TTC549 (cell line): ENCODE measurements at regions not wholly inside any gene's neighbourhood (a gene's known extent, or its start where the extent isn't known, plus 50 kb on each side); places are given as distances from the start of the nearest gene placed in this dataset.

Source experiments
- FAIRE-seq: peaks from 2 replicates; lab custom pipeline; 2012; peaks lifted over from hg19 to GRCh38; lab: Jason Lieb, UNC

DNA sequence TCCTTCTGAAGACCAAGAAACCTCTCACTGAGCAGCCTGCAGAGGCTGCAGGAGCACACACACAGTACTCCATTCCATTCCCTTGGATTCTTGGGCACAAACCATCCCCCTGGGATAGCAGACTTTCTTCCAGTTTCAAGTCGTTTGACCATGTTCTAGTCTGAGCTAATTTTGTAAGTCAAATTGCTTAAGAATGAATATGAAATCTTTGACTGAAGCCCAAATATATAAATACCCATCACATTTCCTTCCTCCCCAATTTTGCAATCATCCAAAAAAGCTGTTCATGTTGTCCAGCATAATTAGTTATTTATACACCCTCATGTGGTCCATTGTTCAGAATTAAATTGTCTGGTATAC lies 231.2 kb upstream of the TPRG1 start:
- no peak for FAIRE-seq

DNA sequence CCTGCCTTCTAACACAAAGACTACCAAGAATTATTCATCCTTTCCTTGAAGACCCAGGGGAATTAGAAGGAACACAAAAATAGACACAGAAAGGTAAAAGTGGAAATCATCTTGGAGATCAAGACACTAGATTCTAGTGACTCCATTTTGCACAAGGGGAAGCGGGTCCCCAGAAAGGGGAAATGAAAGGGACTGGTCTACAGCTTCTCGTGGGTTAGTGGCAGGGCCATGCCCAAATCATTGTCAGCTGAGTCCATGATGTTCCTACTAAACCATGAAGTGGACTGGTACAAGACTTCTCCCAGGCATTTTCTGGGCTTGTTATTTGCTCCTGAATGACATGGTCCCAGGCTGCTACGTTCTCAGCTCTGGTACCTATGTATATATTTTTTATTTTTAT lies 230.7 kb upstream of the TPRG1 start:
- FAIRE-seq = no peak

DNA sequence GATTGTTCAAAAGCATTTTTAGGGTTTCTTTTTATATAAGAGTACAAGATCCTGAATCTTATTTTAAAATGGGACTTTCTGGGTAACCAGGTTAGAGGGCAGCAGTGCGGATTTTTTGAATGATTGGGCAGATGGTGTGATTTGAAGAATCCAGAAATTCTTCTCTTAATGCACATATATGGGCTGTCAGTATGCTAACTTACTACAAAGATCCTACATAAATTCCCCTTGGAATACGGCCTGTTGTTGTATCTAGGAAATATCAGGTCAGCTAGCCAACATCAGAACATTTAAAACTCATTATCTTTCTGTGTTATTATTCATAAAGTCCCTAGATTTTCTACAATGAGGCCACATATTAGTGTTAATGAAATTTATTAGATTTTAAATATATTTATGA lies 229.6 kb upstream of the TPRG1 start:
- no peak for FAIRE-seq

DNA sequence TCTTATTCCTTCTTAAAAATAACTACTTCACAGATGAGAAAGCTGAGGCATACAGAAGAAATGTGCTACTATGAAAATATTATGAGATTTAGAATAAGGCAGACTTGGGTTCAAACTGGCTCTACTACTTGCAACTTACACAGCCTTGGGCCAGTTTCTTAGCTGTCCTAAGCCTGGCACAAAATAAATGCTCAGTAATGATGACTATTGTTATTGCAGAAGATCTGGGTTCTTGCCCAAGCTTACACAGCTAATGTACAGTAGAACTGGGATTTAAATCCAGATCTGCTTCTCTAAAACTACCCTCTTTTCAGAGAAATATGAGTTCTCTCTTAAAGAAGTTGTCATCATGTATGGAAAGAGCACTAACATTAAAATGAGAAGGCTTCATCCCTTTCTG lies 228.2 kb upstream of the TPRG1 start:
- no peak for FAIRE-seq

DNA sequence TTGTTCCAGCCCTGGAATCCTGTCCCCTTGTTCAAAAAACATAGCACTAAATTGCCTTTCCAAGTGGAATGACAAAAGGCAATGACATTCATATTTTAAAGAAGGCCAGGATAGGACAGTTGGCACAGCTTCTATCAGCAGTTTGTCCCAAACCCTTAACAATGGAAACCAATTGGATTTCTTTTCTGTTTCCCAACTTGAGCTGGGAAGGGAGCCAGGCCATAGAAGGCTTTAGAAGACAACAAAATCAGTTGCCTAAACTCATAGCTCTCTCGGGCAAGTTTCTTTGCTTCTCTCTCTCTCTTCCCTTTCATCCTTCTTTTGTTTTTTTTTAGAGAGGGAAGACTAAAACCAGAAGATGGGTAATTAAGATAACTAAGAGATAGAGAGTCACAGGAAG lies 227.7 kb upstream of the TPRG1 start:
- FAIRE-seq = no peak

DNA sequence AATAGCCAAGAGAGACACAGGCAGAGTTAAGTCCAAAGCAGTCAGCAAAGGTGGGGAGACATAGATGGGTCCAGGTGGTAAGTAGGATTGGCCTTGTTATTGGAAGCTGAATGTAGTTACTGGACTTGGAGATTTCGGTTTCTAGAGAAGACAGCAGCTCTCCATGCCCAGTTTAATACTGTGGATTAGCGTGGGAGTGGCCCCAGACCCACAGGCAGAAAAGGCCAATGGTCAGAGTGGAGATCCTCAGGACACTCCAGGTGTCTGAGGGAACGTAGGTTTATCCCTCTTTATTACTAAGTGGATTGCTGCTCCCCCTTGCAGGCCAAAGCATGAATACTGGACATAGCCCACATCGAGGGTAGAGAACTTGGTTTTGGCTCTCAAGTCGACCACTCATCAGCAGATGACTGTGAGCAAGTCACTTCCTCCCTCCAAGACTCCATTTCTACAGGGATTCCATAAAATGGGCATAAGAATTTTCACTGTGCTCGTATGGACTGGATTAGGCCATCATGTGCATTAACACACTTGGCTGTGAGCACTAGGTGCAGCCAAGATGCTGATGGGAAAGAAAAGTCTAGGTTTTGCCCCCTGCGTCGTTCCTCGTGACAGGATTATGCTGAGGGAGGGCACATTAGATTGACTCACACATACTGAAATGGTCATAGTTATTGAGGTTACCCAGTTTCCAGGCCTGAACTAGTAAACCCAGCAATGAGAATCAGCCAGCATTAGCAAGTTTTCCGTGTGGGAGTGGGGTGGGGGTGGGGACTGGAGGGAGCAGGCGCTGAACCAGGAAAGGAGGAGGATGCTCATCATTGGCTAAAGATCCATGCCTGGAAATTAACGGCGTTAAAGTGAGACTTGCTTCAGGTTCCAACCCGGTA lies 225.2 kb upstream of the TPRG1 start:
- FAIRE-seq = no peak

DNA sequence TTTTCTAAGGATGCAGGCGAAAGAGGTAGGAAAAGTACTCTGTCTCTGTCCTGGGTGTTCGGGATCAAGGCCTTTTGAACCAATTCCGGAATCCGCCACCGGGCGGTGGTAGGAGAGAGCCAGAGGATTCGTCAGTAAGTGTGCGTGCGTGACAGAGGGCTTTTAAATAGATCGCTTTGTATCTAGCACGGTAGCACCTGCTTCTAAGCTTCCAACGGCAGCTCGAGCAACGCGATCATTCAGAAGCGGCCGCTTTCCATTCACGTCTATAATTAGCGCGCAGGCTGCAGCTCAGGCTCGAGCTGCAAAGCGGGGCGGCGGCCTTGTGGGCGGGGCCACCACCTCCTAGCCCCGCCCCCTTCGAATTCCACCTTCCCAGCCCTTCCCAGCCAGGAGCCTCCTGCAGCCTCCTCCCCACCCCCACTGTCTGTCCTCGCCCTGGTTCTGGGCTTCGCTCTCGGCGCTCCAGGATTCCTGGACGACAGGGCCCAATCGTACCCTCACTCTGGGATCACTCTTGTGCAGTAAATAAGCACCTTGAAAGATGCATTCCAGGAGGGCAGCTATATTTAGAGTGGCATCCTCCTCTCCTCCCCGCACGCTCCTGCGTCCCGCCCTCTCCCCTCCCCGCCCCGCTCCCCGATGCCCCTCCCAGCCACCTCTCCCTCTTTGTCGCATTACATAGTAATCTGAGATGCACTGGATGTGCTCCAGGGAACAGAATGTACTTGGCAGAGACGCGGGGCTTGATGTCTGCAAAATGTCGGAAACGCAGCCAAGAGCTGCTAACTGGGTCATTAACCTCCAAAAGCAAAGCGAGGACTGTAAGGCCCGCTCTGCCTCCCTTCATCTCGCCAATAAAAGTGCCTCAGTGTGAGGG lies 224.1 kb upstream of the TPRG1 start:
- no peak for FAIRE-seq

DNA sequence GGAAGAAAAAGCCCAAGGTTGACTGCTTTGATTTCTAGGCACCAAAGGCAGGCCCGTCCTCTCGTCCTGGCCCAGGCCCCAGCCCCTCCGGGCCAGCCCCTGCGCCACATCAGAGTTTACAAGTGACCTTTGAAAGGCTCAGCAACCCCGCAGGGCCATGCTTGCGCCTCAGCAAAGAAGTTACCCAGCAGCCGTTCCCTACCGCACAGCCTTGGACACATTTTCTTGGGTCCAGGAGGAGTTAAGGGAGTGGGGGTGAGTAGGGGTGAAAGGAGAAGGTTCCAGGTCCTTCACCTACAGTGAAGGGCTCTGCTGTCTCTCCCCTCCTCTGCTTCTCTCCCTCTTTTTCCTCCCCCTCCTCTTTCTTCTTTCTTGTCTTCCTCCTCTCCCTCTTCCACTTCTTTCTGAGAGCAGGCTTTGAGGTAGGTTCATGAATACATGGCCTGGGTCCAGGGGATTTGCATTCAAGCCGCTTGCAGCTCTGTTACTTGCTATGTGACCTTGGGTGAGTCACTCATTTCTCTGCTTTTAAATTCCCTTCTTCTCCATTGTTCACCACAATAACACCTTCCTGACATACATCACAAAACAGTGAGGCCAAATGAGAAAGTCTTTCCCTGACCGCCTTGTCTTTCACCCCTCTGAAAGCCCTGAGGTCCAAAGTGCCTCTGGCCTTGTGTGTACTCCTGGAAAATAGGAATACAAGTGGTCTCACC lies 223.3 kb upstream of the TPRG1 start:
- FAIRE-seq = no peak

DNA sequence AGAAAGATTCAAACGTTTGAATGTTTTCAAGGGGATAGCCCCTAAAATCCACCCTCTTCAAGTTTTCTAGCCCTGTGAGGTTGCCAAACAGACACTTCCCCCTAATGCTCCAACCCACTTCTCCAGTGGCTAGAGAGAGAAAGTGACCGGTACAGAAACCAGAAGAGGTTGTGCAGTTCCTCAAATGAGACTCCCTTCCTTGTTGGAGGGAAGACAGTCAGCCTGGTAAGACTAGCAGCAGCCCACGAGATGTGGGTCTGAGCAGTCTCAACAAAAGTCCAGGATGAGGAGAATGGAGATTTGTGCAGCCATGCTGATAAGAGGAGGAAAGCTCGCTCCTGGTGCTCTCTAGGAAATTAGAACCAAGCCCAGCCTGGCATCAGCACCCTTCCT lies 222.8 kb upstream of the TPRG1 start:
- FAIRE-seq = no peak

DNA sequence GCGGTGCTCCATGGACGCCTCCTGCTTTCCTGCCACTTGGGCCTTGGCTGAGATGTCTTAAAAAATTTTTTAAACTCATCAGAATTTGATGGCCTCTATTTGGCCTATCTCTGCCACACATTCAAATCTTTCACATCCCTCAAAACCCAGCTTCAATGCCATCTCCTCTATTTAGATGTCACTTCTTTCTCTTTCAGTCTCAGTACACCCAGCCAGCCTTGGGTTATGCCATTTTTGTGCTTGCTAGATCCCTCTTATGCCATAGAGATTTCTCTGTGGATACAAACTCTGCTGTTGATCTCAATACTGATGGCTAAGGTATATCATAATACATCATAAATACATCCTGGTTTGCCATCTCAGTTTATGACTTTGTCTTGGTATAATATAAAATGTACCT lies 222.3 kb upstream of the TPRG1 start:
- no peak for FAIRE-seq

DNA sequence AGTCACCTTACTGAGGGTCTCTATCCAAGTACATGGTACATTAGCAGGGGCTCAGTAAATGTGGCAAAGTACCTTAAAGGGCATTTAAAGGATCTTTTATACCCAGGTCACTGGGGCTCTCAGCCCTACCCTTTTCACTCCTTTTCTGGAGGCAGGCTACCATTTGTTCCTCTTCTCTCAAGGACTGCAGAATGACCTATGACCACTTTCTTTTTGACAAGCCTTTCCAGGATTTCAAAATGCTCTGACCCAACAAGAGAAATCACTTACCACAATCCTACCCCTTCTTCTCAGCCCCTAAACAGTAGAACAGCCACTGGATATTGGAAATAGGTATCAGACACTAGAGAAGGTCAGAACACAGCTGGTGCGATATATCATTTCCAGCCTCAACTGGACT lies 221.8 kb upstream of the TPRG1 start:
- FAIRE-seq = no peak

DNA sequence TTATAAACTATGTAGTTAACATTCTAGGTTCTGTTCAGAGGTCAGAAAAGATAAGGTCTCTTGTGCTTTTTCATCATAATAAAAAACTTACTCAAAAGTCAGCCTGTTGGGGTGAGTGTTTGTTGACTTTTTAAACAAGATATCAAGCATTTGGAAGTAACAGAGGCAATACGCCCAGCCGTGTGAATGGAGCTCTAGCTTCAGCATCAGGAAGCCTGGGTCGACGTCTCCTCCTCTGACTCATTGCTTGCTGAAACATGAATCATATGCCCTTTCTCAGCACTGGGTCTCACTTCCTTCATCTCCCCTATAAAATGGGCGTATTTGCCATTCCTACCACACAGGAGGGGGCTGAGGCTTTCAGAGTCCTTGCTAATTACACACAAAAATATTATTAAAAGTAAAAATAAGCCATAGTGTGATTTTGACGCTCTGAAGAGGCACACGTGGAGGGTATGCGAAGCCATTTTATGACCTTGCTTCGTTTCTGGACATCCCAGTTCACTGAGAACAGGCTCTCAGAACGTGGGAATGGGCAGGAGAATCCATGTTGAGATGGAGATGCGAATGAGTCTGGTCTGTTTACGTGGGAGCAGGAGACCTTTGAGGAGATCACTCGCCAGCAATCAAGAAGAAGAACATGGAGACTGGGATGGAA lies 220.8 kb upstream of the TPRG1 start:
- FAIRE-seq = no peak

DNA sequence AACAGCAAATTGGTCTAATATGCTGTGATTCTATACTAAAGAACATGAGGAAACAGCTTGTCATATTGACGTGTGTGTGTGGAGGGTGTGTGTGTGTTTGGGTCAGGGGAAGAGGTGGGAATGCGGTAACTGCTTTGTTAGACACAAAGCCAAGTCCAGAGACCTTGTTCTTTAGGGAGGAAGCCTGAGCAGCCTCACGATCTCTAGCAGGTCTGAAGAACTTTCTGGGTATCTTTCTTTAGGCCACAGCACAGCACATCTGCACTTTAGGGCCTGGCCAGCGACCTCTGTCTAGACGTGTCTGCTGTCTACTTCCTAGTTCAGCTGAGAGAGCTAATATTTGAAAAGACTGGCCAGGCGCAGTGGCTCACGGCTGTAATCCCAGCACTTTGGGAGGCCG lies 220.0 kb upstream of the TPRG1 start:
- FAIRE-seq = no peak

DNA sequence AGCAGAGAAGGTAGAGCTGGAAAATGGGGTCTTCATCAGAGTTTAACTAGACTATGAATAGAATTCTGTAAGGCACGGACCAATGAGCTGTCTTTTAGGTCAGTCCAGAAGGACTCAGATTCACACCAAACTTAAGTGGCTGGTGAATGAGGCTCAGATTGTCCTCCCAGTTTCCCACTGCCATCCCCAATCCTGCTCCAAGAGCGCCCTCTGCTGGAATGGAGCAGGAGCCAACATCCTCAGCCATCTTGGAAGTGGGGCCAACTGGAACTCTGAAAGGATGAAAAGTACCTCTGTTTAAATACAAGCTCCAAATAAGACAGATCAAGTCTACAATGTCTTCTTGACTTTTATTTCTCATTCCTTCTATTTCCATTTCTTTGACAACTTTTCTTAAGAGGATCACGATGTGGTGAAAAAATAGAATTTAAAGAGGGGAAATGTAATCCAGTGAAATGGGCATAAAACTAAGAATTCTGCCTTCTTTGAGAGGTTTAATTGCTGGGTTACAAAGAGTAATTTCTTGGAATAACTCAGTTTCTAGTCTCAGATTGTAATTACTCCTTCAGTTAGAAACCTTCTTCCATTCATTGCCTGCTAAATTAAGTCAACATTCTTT lies 217.1 kb upstream of the TPRG1 start:
- peak; percentile 66 for FAIRE-seq

DNA sequence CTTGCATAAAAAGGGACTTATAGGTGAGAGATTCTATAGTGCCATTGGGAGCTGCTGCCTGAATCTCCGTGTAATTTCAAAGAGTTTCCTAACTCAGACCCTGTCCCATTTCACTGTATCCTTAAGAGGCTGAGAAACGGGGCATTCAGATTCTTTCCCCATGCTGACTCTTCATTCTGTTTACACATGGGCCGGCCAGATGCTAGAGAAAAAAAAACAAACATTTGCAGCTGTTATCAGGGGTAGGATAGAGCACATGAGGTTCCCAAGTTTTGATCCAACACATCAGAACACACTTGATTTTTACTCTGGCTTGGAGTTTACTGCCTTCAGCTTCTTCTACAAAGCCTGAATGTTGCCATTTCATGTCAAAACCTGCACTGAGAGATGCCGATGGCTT lies 215.9 kb upstream of the TPRG1 start:
- no peak for FAIRE-seq

DNA sequence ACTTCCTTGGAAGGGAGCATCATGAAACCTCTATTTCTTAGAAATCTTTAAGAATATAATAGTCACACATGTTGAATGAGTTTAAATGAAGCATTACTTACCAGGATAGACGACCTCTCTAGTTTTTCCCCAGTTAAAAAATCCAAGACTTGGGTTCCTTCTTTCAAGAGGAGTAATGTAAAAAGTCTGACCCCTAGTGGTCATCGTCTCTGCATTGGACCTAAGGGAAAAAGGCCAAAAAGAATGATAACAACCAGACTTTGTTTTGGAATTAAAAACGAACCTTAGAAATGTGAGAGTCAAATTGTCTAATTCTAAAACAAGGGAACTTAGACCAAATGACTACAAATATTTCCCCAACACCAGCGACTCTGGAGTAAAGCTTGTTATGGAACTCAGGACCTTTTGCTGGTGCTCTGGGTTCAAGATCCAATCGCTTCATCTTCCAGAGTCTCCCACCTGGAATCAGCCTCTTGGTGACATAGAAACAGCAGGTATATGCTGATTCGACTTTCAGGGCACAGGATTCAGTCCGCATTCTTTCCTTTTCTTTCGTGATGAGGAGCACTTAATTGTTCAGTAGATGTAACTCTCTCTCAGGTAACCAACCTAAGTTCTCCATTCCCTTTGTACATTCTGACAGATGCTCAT lies 214.8 kb upstream of the TPRG1 start:
- FAIRE-seq = peak; percentile 88

DNA sequence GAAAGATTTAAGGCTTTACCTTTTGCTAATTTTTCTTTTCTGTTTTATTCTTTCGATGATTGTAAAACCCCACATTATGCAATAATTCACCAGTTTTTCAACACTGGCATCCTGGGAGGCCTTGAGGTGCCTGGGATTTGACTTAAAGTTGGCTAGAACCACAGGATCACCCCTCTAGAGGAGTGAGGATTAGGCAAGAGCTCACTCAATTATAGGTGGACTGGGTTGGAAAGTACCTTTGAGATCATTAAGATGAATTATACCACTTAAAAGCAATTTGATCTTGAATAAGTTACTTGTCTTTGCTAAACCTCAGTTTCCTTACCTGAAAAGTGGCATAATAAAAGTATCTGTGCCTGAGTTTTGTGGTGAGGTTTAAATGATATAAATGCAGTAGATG lies 212.8 kb upstream of the TPRG1 start:
- no peak for FAIRE-seq

DNA sequence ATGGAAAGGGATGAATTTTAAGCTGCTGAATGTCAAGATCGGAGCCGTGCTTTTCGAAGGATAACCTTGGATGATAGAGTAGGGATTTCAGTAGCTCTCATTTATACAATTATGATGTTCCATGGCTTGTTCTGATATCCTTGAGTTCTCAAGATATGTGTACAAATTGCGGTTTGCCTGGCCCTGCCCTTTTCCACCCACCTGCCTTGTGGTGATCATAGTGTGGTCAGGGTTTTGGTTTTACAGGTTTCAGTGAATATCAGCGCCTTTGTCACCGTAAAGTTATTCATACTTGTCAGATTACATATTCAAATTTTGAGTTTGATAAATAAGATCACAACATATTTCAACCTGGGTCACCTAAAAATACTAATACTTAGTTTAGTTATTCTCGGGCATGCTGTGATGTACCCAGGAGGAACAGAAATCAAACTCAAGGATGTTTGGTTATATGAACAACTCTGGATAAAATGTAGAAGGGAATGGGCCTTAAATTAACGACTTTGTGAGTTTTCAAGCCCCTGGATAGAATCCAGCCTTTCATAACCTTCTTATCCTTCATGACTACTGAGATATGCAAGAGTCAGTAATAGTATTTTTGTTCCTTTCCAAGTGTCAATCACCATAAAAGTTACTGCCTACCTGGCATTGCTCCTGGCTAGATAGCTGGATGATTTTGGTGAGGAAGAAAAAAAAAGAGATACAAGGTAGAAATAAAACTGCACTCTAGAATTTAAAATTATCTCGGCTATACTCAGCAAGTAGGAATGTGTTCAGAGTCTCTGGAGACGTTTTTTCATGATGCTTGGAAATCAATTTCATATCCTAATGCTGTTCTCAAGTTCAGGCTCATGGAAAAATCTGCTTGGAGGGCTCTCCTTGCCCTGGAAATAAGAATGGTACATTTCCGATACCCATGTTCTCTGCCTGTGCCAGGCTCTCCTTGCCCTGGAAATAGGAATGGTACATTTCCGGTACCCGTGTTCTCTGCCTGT lies 209.2 kb upstream of the TPRG1 start:
- FAIRE-seq = no peak

DNA sequence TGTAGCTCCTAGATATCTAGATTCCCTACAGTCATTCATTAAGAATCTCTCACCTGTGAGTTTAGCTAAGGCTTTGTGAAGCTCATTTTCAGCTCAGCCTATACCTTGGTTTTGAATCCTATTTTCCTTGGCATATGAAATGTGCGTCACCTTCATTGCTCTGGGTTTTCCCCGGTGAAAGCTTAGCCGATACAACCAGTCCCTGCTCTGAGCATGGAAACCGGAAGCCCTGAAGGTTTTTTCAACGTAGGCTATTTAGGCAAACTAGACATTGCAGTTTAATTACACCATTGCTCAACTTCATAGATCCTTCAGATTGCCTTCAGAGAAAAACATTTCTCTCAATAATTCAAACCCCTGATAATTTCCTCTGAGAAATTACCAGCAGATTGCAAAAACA lies 206.8 kb upstream of the TPRG1 start:
- no peak for FAIRE-seq

DNA sequence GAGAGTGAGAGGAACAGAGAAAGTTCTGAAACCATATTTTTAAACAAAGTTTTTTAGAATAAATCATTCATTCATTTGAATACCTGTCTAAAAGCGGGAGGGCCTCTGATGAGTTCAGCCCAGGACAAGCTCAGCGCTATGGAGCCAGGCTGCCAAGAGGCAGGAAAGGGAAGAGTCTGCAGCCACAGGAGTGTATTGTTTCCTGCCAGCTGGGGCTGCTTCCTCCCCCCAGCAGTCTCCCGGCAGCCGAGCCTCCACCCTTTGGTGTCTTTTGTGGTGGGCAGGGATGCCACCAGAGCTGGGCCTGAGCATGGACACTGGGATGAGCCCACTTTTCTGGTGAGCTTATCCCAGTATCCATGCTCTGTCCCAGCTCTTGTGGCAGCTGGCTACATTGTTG lies 199.5 kb upstream of the TPRG1 start:
- no peak for FAIRE-seq
